Neuron (in vitro differentiated cells): ENCODE measurements at regions not wholly inside any gene's neighbourhood (a gene's known extent, or its start where the extent isn't known, plus 50 kb on each side); places are given as distances from the start of the nearest gene placed in this dataset.
"Not testable (repeated sequence)": the region's sequence is repeated elsewhere in the genome, so short reads cannot be mapped to it uniquely, and the experiment has no call there.

Source experiments
- H2AFZ ChIP-seq: one replicate; pipeline ENCODE4 v1.6.1; 2013; ENCODE audit warnings: low read depth, mild to moderate bottlenecking, inconsistent platforms, low read length, moderate library complexity
- H3K27me3 ChIP-seq: one replicate; pipeline ENCODE4 v1.6.1; 2013; ENCODE audit warnings: low read length; ENCODE audit not compliant: insufficient read depth
- H3K36me3 ChIP-seq: one replicate; pipeline ENCODE4 v1.6.1; 2013; ENCODE audit warnings: low read length; ENCODE audit not compliant: insufficient read depth
- H3K4me1 ChIP-seq: one replicate; pipeline ENCODE4 v1.6.1; 2013; ENCODE audit warnings: low read length; ENCODE audit not compliant: insufficient read depth
- H3K4me3 ChIP-seq: 2 replicates; pipeline ENCODE4 v1.5.1; 2013; ENCODE audit warnings: mild to moderate bottlenecking, low read length, moderate library complexity
- H3K9me3 ChIP-seq: one replicate; pipeline ENCODE4 v1.6.1; 2013; ENCODE audit warnings: low read length

DNA sequence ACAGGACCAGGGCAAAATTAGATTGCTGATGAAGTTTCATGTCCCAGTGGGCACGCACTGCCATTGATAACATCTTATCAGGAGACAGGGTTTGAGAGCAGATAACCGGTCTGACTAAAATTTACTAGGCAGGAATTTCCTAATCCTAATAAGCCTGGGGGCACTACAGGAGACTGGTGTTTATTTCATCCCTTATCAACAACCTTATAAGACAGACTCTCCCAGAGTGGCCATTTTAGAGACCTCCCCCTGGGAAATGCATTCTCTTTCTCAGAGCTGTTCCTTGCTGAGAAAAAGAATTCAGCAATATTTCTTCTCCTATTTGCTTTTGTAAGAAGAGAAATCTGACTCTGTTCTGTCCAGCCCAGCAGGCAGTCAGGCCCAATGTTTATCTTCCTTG, 423.4 kb upstream of the IMPG1 start:
- Histone ChIP-seq H2AFZ (no peak overlapping the region), H3K4me3 (no peak overlapping the region), H3K27me3 (no peaks in the 10 kb centered on the region), H3K36me3 (no peaks in the 10 kb centered on the region), H3K9me3 (no peaks in the 10 kb centered on the region), H3K4me1 (no peaks in the 10 kb centered on the region)

DNA sequence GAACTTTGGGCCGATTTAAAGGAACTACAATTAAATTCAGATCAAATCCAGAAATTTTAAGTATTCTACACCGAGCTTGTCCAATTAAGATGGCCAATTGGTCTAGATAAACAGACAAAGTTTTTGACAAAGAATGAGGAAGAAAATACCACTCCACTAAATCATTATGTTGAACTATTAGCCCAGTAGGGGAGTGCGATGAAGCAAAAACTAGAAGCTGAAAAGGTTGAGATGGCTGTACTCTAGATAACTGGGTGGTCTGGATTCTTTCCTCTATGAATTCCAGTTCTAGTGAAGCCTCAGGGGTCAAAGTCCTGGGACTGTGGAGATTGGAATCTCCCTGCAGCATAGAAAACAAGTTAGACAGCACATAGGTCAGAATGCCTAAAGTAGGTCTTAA, 418.9 kb upstream of the IMPG1 start:
- not testable (repeated sequence) for H3K9me3 ChIP-seq, H3K27me3 ChIP-seq, H3K36me3 ChIP-seq, H2AFZ ChIP-seq, H3K4me3 ChIP-seq, H3K4me1 ChIP-seq

DNA sequence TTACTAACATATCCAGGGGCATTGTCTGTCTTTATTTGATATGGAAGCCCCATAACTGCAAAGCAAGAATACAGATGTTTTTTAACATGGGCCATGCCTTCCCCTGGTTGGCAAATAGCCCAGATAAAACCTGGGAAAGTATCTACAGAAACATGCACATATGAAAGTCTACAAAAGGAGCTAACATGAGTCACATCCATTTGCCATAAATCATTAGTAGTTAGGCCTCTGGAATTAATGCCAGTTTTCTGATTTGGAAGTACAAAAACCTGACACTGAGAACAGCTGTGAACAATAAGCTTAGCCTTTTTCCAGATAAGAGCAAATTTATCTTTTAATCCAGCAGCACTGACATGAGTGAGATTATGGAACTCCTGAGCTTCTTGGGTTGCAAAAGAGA, 418.0 kb upstream of the IMPG1 start:
- Histone ChIP-seq H2AFZ (no peak overlapping the region), H3K4me3 (no peak overlapping the region), H3K36me3 (no peaks in the 10 kb centered on the region), H3K27me3 (no peaks in the 10 kb centered on the region), H3K9me3 (no peaks in the 10 kb centered on the region), H3K4me1 (no peaks in the 10 kb centered on the region)

- H3K4me3 ChIP-seq: no peak overlapping the region
- no peaks in the 10 kb centered on the region for H3K4me1 ChIP-seq
- no peaks in the 10 kb centered on the region for H3K27me3 ChIP-seq
- H2AFZ ChIP-seq: no peak overlapping the region
- H3K36me3 ChIP-seq: no peaks in the 10 kb centered on the region
- H3K9me3 ChIP-seq: no peaks in the 10 kb centered on the region
Observed at GRCh38 chr6:76481101-76481500, 408.6 kb upstream of the IMPG1 start.

- H3K4me1 ChIP-seq: no peaks in the 10 kb centered on the region
- H3K4me3 ChIP-seq: no peak overlapping the region
- no peak overlapping the region for H2AFZ ChIP-seq
- no peaks in the 10 kb centered on the region for H3K36me3 ChIP-seq
- H3K9me3 ChIP-seq: no peaks in the 10 kb centered on the region
- no peaks in the 10 kb centered on the region for H3K27me3 ChIP-seq
Observed at GRCh38 chr6:76472858-76473257, 400.4 kb upstream of the IMPG1 start.

GRCh38 chr6:76466286-76466685, 393.8 kb upstream of the IMPG1 start:
- Histone ChIP-seq H3K36me3 (no peaks in the 10 kb centered on the region), H2AFZ (no peak overlapping the region), H3K4me1 (no peaks in the 10 kb centered on the region), H3K9me3 (no peaks in the 10 kb centered on the region), H3K4me3 (no peak overlapping the region), H3K27me3 (no peaks in the 10 kb centered on the region)

DNA sequence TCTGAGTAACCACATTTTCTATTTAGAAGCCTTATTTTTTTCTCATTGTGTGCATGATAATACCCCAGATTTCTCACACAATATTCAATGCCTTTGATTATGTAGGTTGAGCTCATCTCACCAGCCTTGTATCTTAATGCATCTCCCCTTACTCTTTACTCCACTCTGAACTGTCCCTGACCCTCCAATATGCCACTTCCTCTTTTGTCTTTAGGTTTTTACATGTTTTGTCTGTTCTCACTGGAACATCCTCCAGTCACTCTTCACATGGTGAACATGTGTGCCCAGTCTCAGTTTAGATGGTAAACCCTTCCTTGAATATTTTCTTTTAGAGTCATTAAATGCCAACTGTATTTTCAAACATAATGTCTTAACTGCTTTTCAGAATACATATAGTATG, 392.9 kb upstream of the IMPG1 start:
- Histone ChIP-seq H3K9me3 (no peaks in the 10 kb centered on the region), H2AFZ (no peak overlapping the region), H3K4me3 (no peak overlapping the region), H3K4me1 (no peaks in the 10 kb centered on the region), H3K36me3 (no peaks in the 10 kb centered on the region), H3K27me3 (no peaks in the 10 kb centered on the region)

DNA sequence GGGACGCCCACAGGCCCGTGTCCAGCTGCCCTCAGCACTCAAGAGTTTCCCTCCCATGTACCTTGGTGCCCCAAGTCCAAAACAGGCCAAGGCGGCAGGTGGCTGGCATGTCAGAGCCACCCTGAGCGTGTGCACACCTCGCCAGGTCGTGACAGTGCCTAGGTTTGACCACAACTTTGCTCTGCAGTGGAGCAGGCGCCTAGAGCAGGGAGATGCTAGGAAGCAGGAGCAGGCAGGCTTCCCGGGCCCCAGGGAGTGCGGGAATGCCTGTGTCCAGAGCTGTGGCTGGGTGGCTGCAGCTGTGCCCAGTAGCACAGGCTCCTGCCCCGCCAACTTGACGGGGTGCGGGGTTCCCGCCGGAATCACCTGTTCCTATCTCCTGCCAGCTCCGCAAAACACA, 380.8 kb upstream of the IMPG1 start:
- no peak overlapping the region for H2AFZ ChIP-seq
- no peaks in the 10 kb centered on the region for H3K4me1 ChIP-seq
- no peak overlapping the region for H3K4me3 ChIP-seq
- no peaks in the 10 kb centered on the region for H3K27me3 ChIP-seq
- no peaks in the 10 kb centered on the region for H3K36me3 ChIP-seq
- no peaks in the 10 kb centered on the region for H3K9me3 ChIP-seq

GRCh38 chr6:76451926-76452709, 379.7 kb upstream of the IMPG1 start:
- H3K4me1 ChIP-seq: no peaks in the 10 kb centered on the region
- H3K9me3 ChIP-seq: no peaks in the 10 kb centered on the region
- no peak overlapping the region for H3K4me3 ChIP-seq
- H2AFZ ChIP-seq: no peak overlapping the region
- H3K27me3 ChIP-seq: no peaks in the 10 kb centered on the region
- no peaks in the 10 kb centered on the region for H3K36me3 ChIP-seq

DNA sequence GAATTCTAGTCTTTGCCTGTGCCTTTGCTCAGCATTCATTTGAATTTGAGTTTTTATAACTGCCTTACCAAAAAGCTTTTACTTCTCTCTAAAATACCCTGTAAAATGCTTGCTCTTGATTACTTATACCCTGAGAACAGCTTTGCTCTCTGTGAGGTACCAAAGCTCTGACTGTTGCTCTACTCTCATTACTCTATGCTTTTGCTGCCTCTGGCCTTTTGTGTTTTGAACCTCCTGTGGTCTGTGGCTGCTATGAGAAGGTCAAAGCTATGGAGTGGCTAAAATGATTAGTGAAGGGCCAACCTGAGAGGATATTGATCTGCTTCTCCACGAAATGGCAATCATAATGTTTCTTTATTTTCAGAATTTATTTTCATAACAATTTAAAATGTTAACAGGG, 375.6 kb upstream of the IMPG1 start:
- Histone ChIP-seq H3K27me3 (no peaks in the 10 kb centered on the region), H3K4me1 (no peaks in the 10 kb centered on the region), H3K36me3 (no peaks in the 10 kb centered on the region), H3K9me3 (no peaks in the 10 kb centered on the region), H2AFZ (no peak overlapping the region), H3K4me3 (no peak overlapping the region)

DNA sequence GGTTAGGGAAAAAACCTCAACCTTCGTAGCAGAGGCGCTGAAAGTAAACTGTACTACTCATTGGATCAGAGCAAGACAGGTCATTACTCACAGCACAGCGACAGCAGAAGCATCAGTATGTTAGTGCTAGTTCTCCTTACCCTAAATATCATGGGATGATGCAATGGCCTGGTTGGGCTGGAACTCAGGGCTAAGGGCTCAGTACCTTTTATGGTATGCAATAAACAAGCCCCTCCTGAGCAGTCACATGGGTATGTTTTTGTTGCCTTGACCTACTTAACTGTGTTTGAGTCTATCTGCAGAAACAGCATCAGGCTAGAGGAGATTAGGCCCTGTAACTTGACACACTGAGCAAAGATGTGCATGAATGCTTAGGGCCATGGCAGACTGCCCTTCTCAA, 369.4 kb upstream of the IMPG1 start:
- Histone ChIP-seq H3K36me3 (no peaks in the 10 kb centered on the region), H2AFZ (no peak overlapping the region), H3K4me1 (no peaks in the 10 kb centered on the region), H3K4me3 (no peak overlapping the region), H3K9me3 (no peaks in the 10 kb centered on the region), H3K27me3 (no peaks in the 10 kb centered on the region)

GRCh38 chr6:76439811-76440210, 367.3 kb upstream of the IMPG1 start:
- H2AFZ ChIP-seq: no peak overlapping the region
- no peaks in the 10 kb centered on the region for H3K4me1 ChIP-seq
- no peak overlapping the region for H3K4me3 ChIP-seq
- no peaks in the 10 kb centered on the region for H3K9me3 ChIP-seq
- H3K27me3 ChIP-seq: no peaks in the 10 kb centered on the region
- H3K36me3 ChIP-seq: no peaks in the 10 kb centered on the region

GRCh38 chr6:76438768-76439167, 366.3 kb upstream of the IMPG1 start:
- no peaks in the 10 kb centered on the region for H3K27me3 ChIP-seq
- no peaks in the 10 kb centered on the region for H3K9me3 ChIP-seq
- no peak overlapping the region for H3K4me3 ChIP-seq
- no peaks in the 10 kb centered on the region for H3K4me1 ChIP-seq
- H2AFZ ChIP-seq: no peak overlapping the region
- H3K36me3 ChIP-seq: no peaks in the 10 kb centered on the region

DNA sequence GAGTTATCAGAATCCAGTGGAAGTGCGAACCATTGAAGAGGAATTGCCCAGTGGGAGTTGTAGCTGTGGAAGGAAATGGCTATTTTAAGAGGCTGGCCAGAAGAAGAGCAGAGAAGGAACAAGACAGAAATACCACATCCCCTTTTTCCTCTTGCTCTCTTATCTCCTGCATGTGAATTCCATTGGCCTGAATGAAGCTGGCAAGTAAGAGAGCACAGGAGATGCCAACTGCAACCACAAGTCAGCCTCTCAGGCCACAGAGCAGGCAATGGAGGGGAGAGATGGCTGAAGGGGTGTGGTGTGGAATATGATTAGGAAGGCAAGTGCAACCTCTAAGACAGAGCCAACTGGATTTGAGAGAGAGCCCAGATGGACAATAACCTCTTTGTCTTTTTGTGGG, 362.7 kb upstream of the IMPG1 start:
- H2AFZ ChIP-seq: no peak overlapping the region
- H3K9me3 ChIP-seq: no peaks in the 10 kb centered on the region
- no peak overlapping the region for H3K4me3 ChIP-seq
- no peaks in the 10 kb centered on the region for H3K27me3 ChIP-seq
- H3K4me1 ChIP-seq: no peaks in the 10 kb centered on the region
- no peaks in the 10 kb centered on the region for H3K36me3 ChIP-seq
